SU-DHL-6 (cell line): ENCODE measurements at regions not wholly inside any gene's neighbourhood (a gene's known extent, or its start where the extent isn't known, plus 50 kb on each side); places are given as distances from the start of the nearest gene placed in this dataset.

Source experiments
- H2AFZ ChIP-seq: fragments of 200-600 bp; sonication (generic); 2 replicates; pipeline ENCODE4 v1.6.1; 2014; ENCODE audit warnings: low read depth, mild to moderate bottlenecking, moderate library complexity, mixed read lengths, antibody characterized with exemption, low read length; ENCODE audit not compliant: severe bottlenecking
- H3F3A ChIP-seq: fragments of 200-600 bp; shearing (Covaris generic); 2 replicates; pipeline ENCODE4 v1.6.0; 2016; ENCODE audit warnings: antibody characterized with exemption, mild to moderate bottlenecking; ENCODE audit not compliant: insufficient read depth
- H3K27ac ChIP-seq: fragments of 200-600 bp; sonication (generic); 2 replicates; pipeline ENCODE4 v1.5.1; 2016; ENCODE audit warnings: low read depth, mild to moderate bottlenecking, low read length, moderate library complexity, mixed read lengths
- H3K27me3 ChIP-seq: fragments of 200-600 bp; sonication (generic), shearing (Covaris generic); 2 replicates; pipeline ENCODE4 v1.6.0; 2014; ENCODE audit warnings: mild to moderate bottlenecking, low read length
- H3K36me3 ChIP-seq: fragments of 200-600 bp; sonication (generic); 2 replicates; pipeline ENCODE4 v1.6.1; 2014; ENCODE audit warnings: mild to moderate bottlenecking, low read length, mixed read lengths
- H3K4me2 ChIP-seq: fragments of 300-600, 200-600 bp; shearing (Covaris generic), sonication (generic); 2 replicates; pipeline ENCODE4 v1.6.0; 2014; ENCODE audit warnings: low read length, low read depth, mild to moderate bottlenecking; ENCODE audit not compliant: poor library complexity, severe bottlenecking
- H3K4me3 ChIP-seq: fragments of 200-600 bp; sonication (generic); 2 replicates; pipeline ENCODE4 v1.5.1; 2014; ENCODE audit warnings: antibody characterized with exemption, low read length, mild to moderate bottlenecking, mixed read lengths; ENCODE audit not compliant: insufficient read depth, poor library complexity, severe bottlenecking
- H3K79me2 ChIP-seq: fragments of 200-600 bp; sonication (generic); 2 replicates; pipeline ENCODE4 v1.6.1; 2014; ENCODE audit warnings: mild to moderate bottlenecking, low read length, moderate library complexity; ENCODE audit not compliant: insufficient read depth
- H3K9ac ChIP-seq: fragments of 200-600 bp; sonication (generic); 2 replicates; pipeline ENCODE4 v1.7.0; 2014; ENCODE audit warnings: mild to moderate bottlenecking, low read length
- H3K9me2 ChIP-seq: fragments of 200-600 bp; sonication (generic); replicated peaks from 2 replicates; pipeline ENCODE4 v1.6.1; 2014; ENCODE audit warnings: low read length; ENCODE audit not compliant: insufficient read depth
- H3K9me3 ChIP-seq: fragments of 200-600 bp; sonication (generic); 2 replicates; pipeline ENCODE4 v1.6.1; 2014; ENCODE audit warnings: low read length, mixed read lengths; ENCODE audit not compliant: insufficient read depth
- H4K20me1 ChIP-seq: fragments of 200-600 bp; sonication (generic); 2 replicates; pipeline ENCODE4 v1.6.1; 2014; ENCODE audit warnings: low read depth, mild to moderate bottlenecking, antibody characterized with exemption, low read length, moderate library complexity, mixed read lengths
- EZH2phosphoT487 ChIP-seq: fragments of 200-600 bp; sonication (generic), shearing (Covaris generic); conservative IDR thresholded peaks from 2 replicates; pipeline ENCODE4 v1.6.1; 2018; ENCODE audit warnings: mild to moderate bottlenecking, antibody characterized with exemption, low read length, moderate library complexity, mixed read lengths
- TF ChIP-seq, protein P1 (sequence below): fragments of 200-600 bp; sonication (generic); IDR thresholded peaks from one replicate; pipeline ENCODE4 v1.5.1; 2017; ENCODE audit warnings: antibody characterized with exemption, mild to moderate bottlenecking, low read length, moderate library complexity; ENCODE audit not compliant: insufficient read depth, poor library complexity, severe bottlenecking

DNA sequence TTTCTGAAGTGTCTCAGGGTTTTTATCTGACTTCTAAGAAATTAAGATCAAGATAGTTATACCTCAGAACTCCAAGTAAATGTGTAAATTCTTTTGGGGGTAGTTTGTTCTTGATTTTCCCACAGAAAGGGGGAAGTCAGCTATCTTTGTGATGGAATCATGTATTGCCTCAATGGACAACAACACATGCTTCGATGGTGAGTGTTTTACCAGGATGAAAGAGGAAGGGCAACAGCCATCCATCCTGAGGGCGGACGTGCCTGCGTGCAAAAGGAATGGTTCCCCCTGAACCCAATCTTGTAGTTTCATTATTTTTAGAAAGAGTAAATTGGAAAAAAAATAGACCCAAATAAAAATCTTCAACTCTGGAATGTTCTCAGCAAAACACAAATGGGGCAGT lies 67.2 kb upstream of the ZPBP start:
- TF ChIP-seq EZH2phosphoT487: no peak
- TF ChIP-seq, protein P1, sequence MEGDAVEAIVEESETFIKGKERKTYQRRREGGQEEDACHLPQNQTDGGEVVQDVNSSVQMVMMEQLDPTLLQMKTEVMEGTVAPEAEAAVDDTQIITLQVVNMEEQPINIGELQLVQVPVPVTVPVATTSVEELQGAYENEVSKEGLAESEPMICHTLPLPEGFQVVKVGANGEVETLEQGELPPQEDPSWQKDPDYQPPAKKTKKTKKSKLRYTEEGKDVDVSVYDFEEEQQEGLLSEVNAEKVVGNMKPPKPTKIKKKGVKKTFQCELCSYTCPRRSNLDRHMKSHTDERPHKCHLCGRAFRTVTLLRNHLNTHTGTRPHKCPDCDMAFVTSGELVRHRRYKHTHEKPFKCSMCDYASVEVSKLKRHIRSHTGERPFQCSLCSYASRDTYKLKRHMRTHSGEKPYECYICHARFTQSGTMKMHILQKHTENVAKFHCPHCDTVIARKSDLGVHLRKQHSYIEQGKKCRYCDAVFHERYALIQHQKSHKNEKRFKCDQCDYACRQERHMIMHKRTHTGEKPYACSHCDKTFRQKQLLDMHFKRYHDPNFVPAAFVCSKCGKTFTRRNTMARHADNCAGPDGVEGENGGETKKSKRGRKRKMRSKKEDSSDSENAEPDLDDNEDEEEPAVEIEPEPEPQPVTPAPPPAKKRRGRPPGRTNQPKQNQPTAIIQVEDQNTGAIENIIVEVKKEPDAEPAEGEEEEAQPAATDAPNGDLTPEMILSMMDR: no peak
- Histone ChIP-seq H4K20me1 (no peaks in the 10 kb centered on the region), H3K9ac (no peak overlapping the region)

DNA sequence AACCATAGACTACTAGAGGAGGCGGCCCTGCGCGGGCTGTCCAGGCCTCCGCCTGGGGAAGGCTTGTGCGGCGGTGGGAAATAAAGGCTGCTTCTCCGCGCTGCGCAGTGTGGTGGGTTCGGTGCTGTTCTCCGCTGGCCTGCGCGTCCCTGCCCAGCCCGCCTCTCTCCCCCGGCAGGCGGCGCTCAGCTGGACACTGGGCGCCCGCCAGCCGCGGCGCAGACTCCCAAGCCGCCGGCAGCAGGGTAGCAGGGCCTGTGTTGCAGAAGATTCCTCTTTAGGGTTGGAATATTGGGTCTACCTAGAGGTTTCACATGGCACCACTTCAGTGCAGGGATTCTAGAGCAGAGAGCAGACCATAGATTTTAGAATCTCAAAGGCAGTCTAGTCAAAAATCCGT lies 66.1 kb upstream of the ZPBP start:
- Histone ChIP-seq H3F3A (peaks cover 12% of the 10 kb centered on the region), H3K9me3 (no peaks in the 10 kb centered on the region), H3K79me2 (no peaks in the 10 kb centered on the region), H2AFZ (no peak overlapping the region), H3K9ac (no peak overlapping the region), H3K4me3 (no peak overlapping the region), H4K20me1 (no peaks in the 10 kb centered on the region), H3K36me3 (no peaks in the 10 kb centered on the region), H3K27me3 (no peaks in the 10 kb centered on the region), H3K27ac (no peak overlapping the region), H3K9me2 (no peaks in the 10 kb centered on the region), H3K4me2 (no peak overlapping the region)
- TF ChIP-seq, protein P1: no peak
- no peak for TF ChIP-seq EZH2phosphoT487

More for the DNA sequence above, 67.2 kb upstream of the ZPBP start:
- no peak overlapping the region for H3K4me2 ChIP-seq
- no peaks in the 10 kb centered on the region for H3K9me2 ChIP-seq
- H3K27ac ChIP-seq: no peak overlapping the region
- H3K79me2 ChIP-seq: no peaks in the 10 kb centered on the region
- H3K9me3 ChIP-seq: no peaks in the 10 kb centered on the region
- H3F3A ChIP-seq: peaks cover 2% of the 10 kb centered on the region; the same call in 1 of the 2 replicates
- H3K36me3 ChIP-seq: no peaks in the 10 kb centered on the region
- H3K27me3 ChIP-seq: no peaks in the 10 kb centered on the region
- H3K4me3 ChIP-seq: no peak overlapping the region
- H2AFZ ChIP-seq: no peak overlapping the region

- peak overlapping the region; percentile 12; the same call in 1 of the 2 replicates for H3K27ac ChIP-seq
- no peak overlapping the region for H3K4me3 ChIP-seq
Measured at GRCh38 chr7:50156706-50157105, 63.7 kb upstream of the ZPBP start.

More at GRCh38 chr7:50156706-50157105, 63.7 kb upstream of the ZPBP start:
- peak overlapping the region; percentile 26 for H3K9ac ChIP-seq
- no peaks in the 10 kb centered on the region for H4K20me1 ChIP-seq
- no peaks in the 10 kb centered on the region for H3K9me2 ChIP-seq
- peaks cover 33% of the 10 kb centered on the region for H3F3A ChIP-seq
- H3K36me3 ChIP-seq: no peaks in the 10 kb centered on the region
- H2AFZ ChIP-seq: peak overlapping the region; percentile 72
- H3K9me3 ChIP-seq: no peaks in the 10 kb centered on the region
- no peak for TF ChIP-seq EZH2phosphoT487
- TF ChIP-seq, protein P1: no peak
- H3K4me2 ChIP-seq: peak overlapping the region; percentile 23
- H3K79me2 ChIP-seq: no peaks in the 10 kb centered on the region
- no peaks in the 10 kb centered on the region for H3K27me3 ChIP-seq
